Uterus (tissue), 2 donors: ENCODE measurements at regions not wholly inside any gene's neighbourhood (a gene's known extent, or its start where the extent isn't known, plus 50 kb on each side); places are given as distances from the start of the nearest gene placed in this dataset.

Experiments used
- CTCF ChIP-seq, 4 experiments: fragments of 200-600 bp in 2 of 4; fragments of 450-650 bp in 2 of 4; sonication (generic) in 2 of 4; IDR thresholded peaks; one replicate each; pipeline ENCODE4 v1.5.1; 2016 to 2019; ENCODE audit warnings: antibody characterized with exemption in 4 of 4, mild to moderate bottlenecking in 2 of 4, moderate library complexity in 1 of 4
- POLR2A ChIP-seq, 2 donors: fragments of 450-650 bp; IDR thresholded peaks; one replicate each; pipeline ENCODE4 v1.6.1; 2016; ENCODE audit warnings: antibody characterized with exemption in 2 of 2, mild to moderate bottlenecking in 1 of 2, moderate library complexity in 1 of 2

- no peak for TF ChIP-seq CTCF (IDR thresholded peaks at IDR 0.05)
- TF ChIP-seq POLR2A (IDR thresholded peaks at IDR 0.05), result no peak
Observed at GRCh38 chrX:137878401-137878800, 312.5 kb downstream of the ZIC3 start.
